PC-9 (cell line): ENCODE measurements at regions not wholly inside any gene's neighbourhood (a gene's known extent, or its start where the extent isn't known, plus 50 kb on each side); places are given as distances from the start of the nearest gene placed in this dataset.
"Not testable (repeated sequence)": the region's sequence is repeated elsewhere in the genome, so short reads cannot be mapped to it uniquely, and the experiment has no call there.

Experiments
- BruUV-seq: library from RNA; stranded (reverse); fragments of 400-500 nt; replicated peaks from 2 replicates; lab custom pipeline; 2021; lab: Mats Ljungman, UMichigan
- CTCF ChIA-PET: fragments of 300-600 bp; sonication (Branson Sonifier 250); formaldehyde crosslinking; loops from one replicate; lab custom pipeline; 2022; ENCODE audit warnings: antibody characterized with exemption; lab: Charles Lee
- POLR2A ChIA-PET: fragments of 300-600 bp; sonication (Branson Sonifier 250); formaldehyde crosslinking; loops from one replicate; lab custom pipeline; 2022; ENCODE audit warnings: antibody characterized with exemption; ENCODE audit not compliant: unreplicated experiment; lab: Charles Lee
- DNase-seq, 2 experiments: peaks; one replicate each; pipeline versions ENCODE4 v3.0.0 to v3.0.0-alpha.2; 2015 to 2022; ENCODE audit warnings: mixed read lengths in 1 of 2
- H2AFZ ChIP-seq: fragments of 200-600 bp; sonication (generic); 2 replicates; pipeline ENCODE4 v1.8.1; 2017; ENCODE audit warnings: antibody characterized with exemption
- H3F3A ChIP-seq: fragments of 200-600 bp; sonication (generic); 2 replicates; pipeline ENCODE4 v1.8.1; 2017; ENCODE audit warnings: antibody characterized with exemption, mild to moderate bottlenecking, low read depth; ENCODE audit not compliant: insufficient read depth
- H3K27ac ChIP-seq: fragments of 200-600 bp; sonication (generic); 2 replicates; pipeline ENCODE4 v1.6.1; 2016; ENCODE audit warnings: mixed run types
- H3K27me3 ChIP-seq: fragments of 200-600 bp; sonication (generic); 2 replicates; pipeline ENCODE4 v1.6.1; 2016; ENCODE audit warnings: low read depth, mixed run types; ENCODE audit not compliant: insufficient read depth
- H3K36me3 ChIP-seq: fragments of 200-600 bp; sonication (generic); 2 replicates; pipeline ENCODE4 v1.6.1; 2016; ENCODE audit warnings: low read depth, mixed run types
- H3K4me1 ChIP-seq: fragments of 200-600 bp; sonication (generic); replicated peaks from 2 replicates; pipeline ENCODE4 v1.6.1; 2016; ENCODE audit warnings: mixed run types; ENCODE audit not compliant: insufficient read depth
- H3K4me2 ChIP-seq: fragments of 200-600 bp; sonication (generic); 2 replicates; pipeline ENCODE4 v1.6.1; 2017; ENCODE audit warnings: mixed run types
- H3K4me3 ChIP-seq: fragments of 200-600 bp; sonication (generic); 2 replicates; pipeline ENCODE4 v1.6.1; 2016; ENCODE audit warnings: mixed run types
- H3K79me2 ChIP-seq: fragments of 200-600 bp; sonication (generic); 2 replicates; pipeline ENCODE4 v1.6.1; 2017; ENCODE audit warnings: low read depth, mixed run types
- H3K9me2 ChIP-seq: fragments of 200-600 bp; sonication (generic); 2 replicates; pipeline ENCODE4 v1.8.1; 2017; ENCODE audit warnings: mild to moderate bottlenecking; ENCODE audit not compliant: insufficient read depth
- H3K9me3 ChIP-seq: fragments of 200-600 bp; sonication (generic); 2 replicates; pipeline ENCODE4 v1.8.1; 2016; ENCODE audit warnings: low read depth; ENCODE audit not compliant: insufficient read depth
- H4K20me1 ChIP-seq: fragments of 200-600 bp; sonication (generic); 2 replicates; pipeline ENCODE4 v1.8.1; 2017; ENCODE audit not compliant: insufficient read depth
- EZH2 ChIP-seq: fragments of 200-600 bp; sonication (generic); IDR thresholded peaks from 2 replicates; pipeline ENCODE4 v1.8.0; 2017; ENCODE audit warnings: antibody characterized with exemption, low read depth
- intact Hi-C: fragments of 100-400 bp; cut with micrococcal nuclease; formaldehyde crosslinking; loops from one replicate; pipeline ENCODE4 v1.10.0; 2022; ENCODE audit not compliant: unreplicated experiment
- TF ChIP-seq, protein P1 (sequence below): fragments of 200-600 bp; sonication (generic); conservative IDR thresholded peaks from 2 replicates; pipeline ENCODE4 v1.6.1; 2017; ENCODE audit warnings: mixed run types, antibody characterized with exemption, mild to moderate bottlenecking, moderate library complexity

DNA sequence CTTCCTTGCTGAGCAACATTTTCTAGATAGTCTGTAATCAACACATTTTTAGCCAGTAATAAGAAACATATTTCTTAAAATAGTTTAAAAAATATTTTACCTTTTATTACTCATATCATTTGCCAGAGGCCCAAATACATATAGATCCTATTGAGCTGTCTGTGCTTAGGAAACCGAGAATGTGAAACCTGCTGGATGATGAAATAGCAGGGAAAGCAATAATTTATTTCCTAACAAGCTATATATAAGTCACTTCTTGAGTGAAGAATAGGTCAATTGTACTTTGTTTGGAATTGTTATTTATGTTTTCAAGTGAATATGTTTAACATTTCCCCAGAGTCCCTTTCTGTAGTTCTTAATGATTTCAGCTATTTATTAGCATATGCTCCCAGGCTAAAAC lies 339.9 kb upstream of the TMPRSS15 start:
- H3K9me3 ChIP-seq = no peaks in the 10 kb centered on the region
- no peaks in the 10 kb centered on the region for H3K79me2 ChIP-seq
- H3K9me2 ChIP-seq = no peaks in the 10 kb centered on the region
- H3K36me3 ChIP-seq = no peaks in the 10 kb centered on the region
- DNase-seq = no peak
- H3K4me2 ChIP-seq = no peak overlapping the region
- H2AFZ ChIP-seq = no peak overlapping the region
- H3F3A ChIP-seq = no peaks in the 10 kb centered on the region
- H3K4me1 ChIP-seq = no peaks in the 10 kb centered on the region
- H3K27ac ChIP-seq = no peak overlapping the region
- intact Hi-C loops = no loop called here
- TF ChIP-seq, protein P1, sequence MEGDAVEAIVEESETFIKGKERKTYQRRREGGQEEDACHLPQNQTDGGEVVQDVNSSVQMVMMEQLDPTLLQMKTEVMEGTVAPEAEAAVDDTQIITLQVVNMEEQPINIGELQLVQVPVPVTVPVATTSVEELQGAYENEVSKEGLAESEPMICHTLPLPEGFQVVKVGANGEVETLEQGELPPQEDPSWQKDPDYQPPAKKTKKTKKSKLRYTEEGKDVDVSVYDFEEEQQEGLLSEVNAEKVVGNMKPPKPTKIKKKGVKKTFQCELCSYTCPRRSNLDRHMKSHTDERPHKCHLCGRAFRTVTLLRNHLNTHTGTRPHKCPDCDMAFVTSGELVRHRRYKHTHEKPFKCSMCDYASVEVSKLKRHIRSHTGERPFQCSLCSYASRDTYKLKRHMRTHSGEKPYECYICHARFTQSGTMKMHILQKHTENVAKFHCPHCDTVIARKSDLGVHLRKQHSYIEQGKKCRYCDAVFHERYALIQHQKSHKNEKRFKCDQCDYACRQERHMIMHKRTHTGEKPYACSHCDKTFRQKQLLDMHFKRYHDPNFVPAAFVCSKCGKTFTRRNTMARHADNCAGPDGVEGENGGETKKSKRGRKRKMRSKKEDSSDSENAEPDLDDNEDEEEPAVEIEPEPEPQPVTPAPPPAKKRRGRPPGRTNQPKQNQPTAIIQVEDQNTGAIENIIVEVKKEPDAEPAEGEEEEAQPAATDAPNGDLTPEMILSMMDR = no peak
- TF ChIP-seq EZH2 = no peak
- ChIA-PET CTCF (no interaction called here), POLR2A (no interaction called here)
- H3K4me3 ChIP-seq = no peak overlapping the region
- BruUV-seq = no TSS peak
- no peaks in the 10 kb centered on the region for H3K27me3 ChIP-seq
- H4K20me1 ChIP-seq = no peaks in the 10 kb centered on the region

DNA sequence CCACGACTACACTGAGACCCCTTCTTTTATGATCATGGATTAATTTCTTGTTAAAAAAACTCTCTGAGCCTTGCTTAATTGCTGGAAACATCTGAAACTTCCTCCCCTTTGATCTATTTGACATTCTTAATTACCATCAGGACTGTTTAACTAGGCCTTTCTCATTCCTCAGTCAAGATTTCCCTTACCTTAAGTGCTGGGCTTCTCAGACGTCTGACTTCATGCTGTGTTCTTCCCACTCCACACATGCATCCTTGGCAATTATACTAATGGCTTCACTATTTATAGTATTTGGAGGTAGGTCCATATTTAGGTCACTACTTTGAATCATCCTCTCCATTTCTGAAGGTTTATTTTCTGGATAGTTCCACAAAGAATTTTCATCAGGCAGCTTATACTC lies 341.3 kb upstream of the TMPRSS15 start:
- Histone ChIP-seq H3K9me2 (no peaks in the 10 kb centered on the region), H3K79me2 (no peaks in the 10 kb centered on the region), H3K27me3 (no peaks in the 10 kb centered on the region), H2AFZ (no peak overlapping the region), H4K20me1 (no peaks in the 10 kb centered on the region), H3K27ac (no peak overlapping the region), H3K4me3 (no peak overlapping the region), H3K4me2 (no peak overlapping the region), H3K4me1 (no peaks in the 10 kb centered on the region), H3K9me3 (no peaks in the 10 kb centered on the region), H3K36me3 (no peaks in the 10 kb centered on the region), H3F3A (no peaks in the 10 kb centered on the region)
- BruUV-seq = no TSS peak
- intact Hi-C loops = no loop called here
- ChIA-PET POLR2A (no interaction called here), CTCF (no interaction called here)
- no peak for TF ChIP-seq EZH2
- TF ChIP-seq, protein P1 = no peak
- DNase-seq = no peak

DNA sequence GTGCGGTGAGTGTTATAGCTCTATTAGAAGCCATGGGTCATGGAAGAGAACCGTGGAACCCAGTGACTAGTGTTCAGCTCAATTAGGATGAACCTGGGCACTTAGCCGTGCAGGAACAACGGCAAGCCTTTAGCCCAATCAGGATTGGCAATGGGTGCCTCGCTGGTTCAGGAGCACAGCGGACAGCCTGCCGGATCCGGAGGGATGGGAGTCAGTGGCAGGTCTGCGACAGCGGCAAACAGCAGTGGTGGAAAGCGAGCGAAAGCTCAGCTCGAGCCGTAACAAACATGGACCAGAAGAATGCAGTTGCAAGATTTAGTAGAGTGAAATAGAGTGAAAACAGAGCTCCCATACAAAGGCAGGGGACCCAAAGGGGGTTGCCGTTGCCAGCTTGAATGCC lies 349.3 kb upstream of the TMPRSS15 start:
- DNase-seq, CTCF ChIA-PET: not testable (repeated sequence)

DNA sequence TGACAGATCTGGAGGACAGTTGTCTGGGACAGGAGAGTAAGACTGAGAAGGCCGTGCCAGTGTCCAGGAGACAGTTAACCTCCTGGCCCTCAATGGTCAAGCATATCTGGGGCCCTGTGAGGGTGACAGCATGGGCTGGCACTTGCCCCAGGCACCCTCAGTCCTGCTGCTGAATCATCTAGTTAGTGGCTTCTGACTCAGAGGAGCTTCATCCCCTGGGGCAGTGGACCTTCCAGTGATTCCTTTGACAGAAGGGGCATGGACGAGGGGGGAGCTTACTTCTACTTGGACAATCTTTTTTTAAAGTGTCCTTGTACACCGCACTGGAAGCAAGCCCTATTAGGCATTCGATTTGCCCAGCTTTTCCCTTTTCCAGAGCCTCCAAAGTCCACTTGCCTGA lies 352.7 kb upstream of the TMPRSS15 start:
- DNase-seq = peak in 1 of 2 experiments; percentile 32
- H3K4me3 ChIP-seq, POLR2A ChIA-PET: not testable (repeated sequence)

More for the DNA sequence above, 349.3 kb upstream of the TMPRSS15 start:
- POLR2A ChIA-PET, BruUV-seq, H4K20me1 ChIP-seq, H3K36me3 ChIP-seq, H2AFZ ChIP-seq, H3K4me2 ChIP-seq, H3K27ac ChIP-seq, H3K9me2 ChIP-seq, intact Hi-C loops, H3K79me2 ChIP-seq, H3F3A ChIP-seq, H3K9me3 ChIP-seq, H3K27me3 ChIP-seq, H3K4me1 ChIP-seq, H3K4me3 ChIP-seq: not testable (repeated sequence)

More for the DNA sequence above, 352.7 kb upstream of the TMPRSS15 start:
- H2AFZ ChIP-seq, H3F3A ChIP-seq, H3K4me1 ChIP-seq, H3K9me3 ChIP-seq, H3K27ac ChIP-seq, H3K79me2 ChIP-seq, CTCF ChIA-PET, H3K36me3 ChIP-seq, intact Hi-C loops, H3K27me3 ChIP-seq, H4K20me1 ChIP-seq, H3K9me2 ChIP-seq, H3K4me2 ChIP-seq, BruUV-seq: not testable (repeated sequence)
